Activated CD4-positive, alpha-beta T cell treated with anti-CD3 and anti-CD28 coated beads for 48 hours (primary cell): ENCODE measurements at regions not wholly inside any gene's neighbourhood (a gene's known extent, or its start where the extent isn't known, plus 50 kb on each side); places are given as distances from the start of the nearest gene placed in this dataset.
"Not testable (repeated sequence)": the region's sequence is repeated elsewhere in the genome, so short reads cannot be mapped to it uniquely, and the experiment has no call there.

Source experiments
- DNase-seq: peaks from one replicate; pipeline ENCODE4 v3.0.0-alpha.2; 2020

GRCh38 chr2:236836028-236836427, 249.7 kb upstream of the COPS8 start:
- DNase-seq: not testable (repeated sequence)

GRCh38 chr2:236840215-236840614, 245.5 kb upstream of the COPS8 start:
- DNase-seq: no peak

- DNase-seq: no peak
Observed at GRCh38 chr2:236840857-236841256, 244.8 kb upstream of the COPS8 start.

GRCh38 chr2:236841389-236841788, 244.3 kb upstream of the COPS8 start:
- DNase-seq: no peak

- no peak for DNase-seq
Observed at GRCh38 chr2:236843161-236843968, 242.3 kb upstream of the COPS8 start.

- DNase-seq: no peak
Observed at GRCh38 chr2:236844711-236845110, 241.0 kb upstream of the COPS8 start.

GRCh38 chr2:236847023-236847422, 238.7 kb upstream of the COPS8 start:
- DNase-seq: no peak

GRCh38 chr2:236847538-236848263, 238.0 kb upstream of the COPS8 start:
- no peak for DNase-seq

GRCh38 chr2:236848501-236848900, 237.2 kb upstream of the COPS8 start:
- DNase-seq: no peak

- DNase-seq: no peak
Observed at GRCh38 chr2:236849508-236849907, 236.2 kb upstream of the COPS8 start.

- no peak for DNase-seq
Observed at GRCh38 chr2:236849940-236850339, 235.7 kb upstream of the COPS8 start.

- no peak for DNase-seq
Observed at GRCh38 chr2:236851187-236851586, 234.5 kb upstream of the COPS8 start.

GRCh38 chr2:236852100-236852976, 233.4 kb upstream of the COPS8 start:
- DNase-seq: no peak

GRCh38 chr2:236852977-236853374, 232.7 kb upstream of the COPS8 start:
- no peak for DNase-seq

- no peak for DNase-seq
Observed at GRCh38 chr2:236853585-236854051, 232.1 kb upstream of the COPS8 start.

GRCh38 chr2:236855176-236855865, 230.4 kb upstream of the COPS8 start:
- no peak for DNase-seq

GRCh38 chr2:236855866-236856847, 229.5 kb upstream of the COPS8 start:
- DNase-seq: no peak

- DNase-seq: no peak
Observed at GRCh38 chr2:236856848-236857235, 228.8 kb upstream of the COPS8 start.

- no peak for DNase-seq
Observed at GRCh38 chr2:236857246-236857645, 228.4 kb upstream of the COPS8 start.

- DNase-seq: no peak
Observed at GRCh38 chr2:236857781-236858180, 227.9 kb upstream of the COPS8 start.

GRCh38 chr2:236858661-236859060, 227.0 kb upstream of the COPS8 start:
- no peak for DNase-seq
